PC-9 (cell line): ENCODE measurements at regions not wholly inside any gene's neighbourhood (a gene's known extent, or its start where the extent isn't known, plus 50 kb on each side); places are given as distances from the start of the nearest gene placed in this dataset.

Experiments
- CTCF ChIP-seq: fragments of 200-600 bp; sonication (generic); conservative IDR thresholded peaks from 2 replicates; pipeline ENCODE4 v1.6.1; 2017; ENCODE audit warnings: mixed run types, antibody characterized with exemption, mild to moderate bottlenecking, moderate library complexity
- EZH2 ChIP-seq: fragments of 200-600 bp; sonication (generic); IDR thresholded peaks from 2 replicates; pipeline ENCODE4 v1.8.0; 2017; ENCODE audit warnings: antibody characterized with exemption, low read depth

GRCh38 chr11:106202935-106203620, 125.6 kb downstream of the AASDHPPT start:
- TF ChIP-seq CTCF (no peak), EZH2 (no peak)
